ENCODE measurements at regions not wholly inside any gene's neighbourhood (a gene's known extent, or its start where the extent isn't known, plus 50 kb on each side); places are given as distances from the start of the nearest gene placed in this dataset.
"Not testable (repeated sequence)": the region's sequence is repeated elsewhere in the genome, so short reads cannot be mapped to it uniquely, and the experiment has no call there.

DNA sequence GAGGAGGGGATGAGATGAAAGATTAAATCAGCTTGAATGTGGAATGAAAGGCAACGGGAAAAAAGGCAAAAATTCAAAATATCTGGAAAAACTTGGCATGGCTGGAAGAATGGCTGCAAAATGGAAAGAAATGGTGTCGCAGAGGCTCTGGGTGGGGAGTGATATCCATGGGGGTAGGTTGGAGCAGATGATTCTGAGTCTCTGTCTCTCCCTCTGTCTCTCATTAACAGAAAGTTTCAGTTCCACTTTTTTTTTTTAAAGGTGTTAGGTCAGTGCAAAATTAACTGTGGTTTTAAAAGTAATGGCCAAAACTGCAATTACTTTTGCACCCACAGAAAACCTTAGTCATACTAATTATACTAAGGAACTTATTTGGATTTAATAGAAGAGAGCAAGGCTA, 931.1 kb upstream of the USP9Y start:
- H3K9me3 ChIP-seq (ENCODE audit: control insufficient read depth, insufficient read depth, low read length): no peaks in the 10 kb centered on the region
- H3K4me3 ChIP-seq (ENCODE audit: low read depth, low read length): no peak overlapping the region
- DNase-seq (ENCODE audit: low read depth in 4 of 6, low spot score in 6 of 6): no peak
- no peak overlapping the region for H3K27ac ChIP-seq (ENCODE audit: low read depth, low read length)
- no peaks in the 10 kb centered on the region for H3K36me3 ChIP-seq (ENCODE audit: control insufficient read depth, insufficient read depth, low read length)
- H3K27me3 ChIP-seq (ENCODE audit: control insufficient read depth, insufficient read depth, low read length): no peaks in the 10 kb centered on the region
- H3K4me1 ChIP-seq (ENCODE audit: control insufficient read depth, insufficient read depth, low read length): no peaks in the 10 kb centered on the region
- no CpG with 5 or more reads among the region's 2 CpGs for WGBS (ENCODE audit: insufficient coverage)

DNA sequence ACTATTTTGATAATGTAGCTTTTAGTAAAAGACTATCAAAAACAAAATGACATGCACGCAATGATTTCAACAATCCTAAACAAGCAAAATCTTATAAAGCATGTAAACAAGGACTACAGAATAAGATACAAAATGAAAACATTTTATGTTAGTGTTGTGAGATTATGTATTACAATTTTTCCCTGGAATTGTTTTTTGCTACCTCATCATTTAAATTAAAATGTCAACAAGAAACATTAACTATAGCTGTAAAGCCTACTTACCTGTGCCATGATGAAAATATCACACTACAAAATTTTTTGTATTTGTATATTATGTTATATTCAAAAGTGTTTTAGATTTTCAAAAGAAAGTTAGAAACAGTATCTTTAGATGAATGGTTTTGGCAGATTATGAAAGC, 921.3 kb upstream of the USP9Y start:
- H3K27ac ChIP-seq (ENCODE audit: low read depth, low read length); H3K4me1 ChIP-seq (ENCODE audit: control insufficient read depth, insufficient read depth, low read length); DNase-seq (ENCODE audit: low read depth in 4 of 6, low spot score in 6 of 6); H3K36me3 ChIP-seq (ENCODE audit: control insufficient read depth, insufficient read depth, low read length); H3K4me3 ChIP-seq (ENCODE audit: low read depth, low read length); H3K9me3 ChIP-seq (ENCODE audit: control insufficient read depth, insufficient read depth, low read length); H3K27me3 ChIP-seq (ENCODE audit: control insufficient read depth, insufficient read depth, low read length): not testable (repeated sequence)
- WGBS (ENCODE audit: insufficient coverage): no CpG with 5 or more reads among the region's 1 CpG

GRCh38 chrY:11789057-11789456, 912.0 kb upstream of the USP9Y start:
- not testable (repeated sequence) for H3K27me3 ChIP-seq (ENCODE audit: control insufficient read depth, insufficient read depth, low read length); H3K4me3 ChIP-seq (ENCODE audit: low read depth, low read length); H3K36me3 ChIP-seq (ENCODE audit: control insufficient read depth, insufficient read depth, low read length); H3K9me3 ChIP-seq (ENCODE audit: control insufficient read depth, insufficient read depth, low read length); H3K4me1 ChIP-seq (ENCODE audit: control insufficient read depth, insufficient read depth, low read length); H3K27ac ChIP-seq (ENCODE audit: low read depth, low read length)
- no CpG with 5 or more reads among the region's 13 CpGs for WGBS (ENCODE audit: insufficient coverage)
- DNase-seq (ENCODE audit: low read depth in 4 of 6, low spot score in 6 of 6): peak in 2 of 6 donors; percentile 0

- no CpG with 5 or more reads among the region's 6 CpGs for WGBS (ENCODE audit: insufficient coverage)
- H3K36me3 ChIP-seq (ENCODE audit: control insufficient read depth, insufficient read depth, low read length); H3K4me1 ChIP-seq (ENCODE audit: control insufficient read depth, insufficient read depth, low read length); H3K4me3 ChIP-seq (ENCODE audit: low read depth, low read length); H3K9me3 ChIP-seq (ENCODE audit: control insufficient read depth, insufficient read depth, low read length); H3K27ac ChIP-seq (ENCODE audit: low read depth, low read length); H3K27me3 ChIP-seq (ENCODE audit: control insufficient read depth, insufficient read depth, low read length); DNase-seq (ENCODE audit: low read depth in 4 of 6, low spot score in 6 of 6): not testable (repeated sequence)
These were observed 877.3 kb upstream of the USP9Y start for GRCh38 chrY:11823752-11824151.

GRCh38 chrY:11834197-11834596, 866.8 kb upstream of the USP9Y start:
- not testable (repeated sequence) for DNase-seq (ENCODE audit: low read depth in 4 of 6, low spot score in 6 of 6); H3K9me3 ChIP-seq (ENCODE audit: control insufficient read depth, insufficient read depth, low read length); H3K27me3 ChIP-seq (ENCODE audit: control insufficient read depth, insufficient read depth, low read length); H3K27ac ChIP-seq (ENCODE audit: low read depth, low read length); H3K4me1 ChIP-seq (ENCODE audit: control insufficient read depth, insufficient read depth, low read length); H3K36me3 ChIP-seq (ENCODE audit: control insufficient read depth, insufficient read depth, low read length); H3K4me3 ChIP-seq (ENCODE audit: low read depth, low read length)
- no CpG with 5 or more reads among the region's 7 CpGs for WGBS (ENCODE audit: insufficient coverage)

Data from spinal cord (tissue), 9 donors.